Prostate gland (tissue), 2 donors: ENCODE measurements at regions not wholly inside any gene's neighbourhood (a gene's known extent, or its start where the extent isn't known, plus 50 kb on each side); places are given as distances from the start of the nearest gene placed in this dataset.
A peak's percentile ranks its signal among the peaks of the same experiment; 100 is the strongest.

Experiments
- DNase-seq: peaks from one replicate; pipeline ENCODE4 v3.0.0-alpha.2; 2019; ENCODE audit warnings: low spot score
- H3K27ac ChIP-seq, 2 donors: fragments of 200-600 bp; sonication (generic); 2 replicates each; pipeline ENCODE4 v1.5.1; 2017 to 2019
- H3K27me3 ChIP-seq: fragments of 200-600 bp; sonication (generic); replicated peaks from 2 replicates; pipeline ENCODE4 v1.5.1; 2019; ENCODE audit not compliant: insufficient read depth
- H3K36me3 ChIP-seq, 2 donors: fragments of 200-600 bp; sonication (generic); 1 replicate in 1 of 2; 2 replicates in 1 of 2; pipeline versions ENCODE4 v1.5.1 to v1.8.1; 2017 to 2019
- H3K4me1 ChIP-seq: fragments of 200-600 bp; sonication (generic); replicated peaks from 2 replicates; pipeline ENCODE4 v1.5.1; 2019
- H3K4me3 ChIP-seq, 2 donors: fragments of 200-600 bp; sonication (generic); 2 replicates each; pipeline ENCODE4 v1.5.1; 2017 to 2019
- H3K9me3 ChIP-seq: fragments of 200-600 bp; sonication (generic); 2 replicates; pipeline ENCODE4 v1.5.1; 2017
- CTCF ChIP-seq, 4 experiments: fragments of 200-600 bp in 2 of 4; fragments of 450-650 bp in 2 of 4; sonication (generic) in 2 of 4; IDR thresholded peaks; 1 replicate in 3 of 4; 2 replicates in 1 of 4; pipeline ENCODE4 v1.5.1; 2016 to 2019; ENCODE audit warnings: antibody characterized with exemption in 4 of 4, mild to moderate bottlenecking in 2 of 4, moderate library complexity in 2 of 4
- POLR2A ChIP-seq: fragments of 450-650 bp; IDR thresholded peaks from one replicate; pipeline ENCODE4 v1.6.1; 2016; ENCODE audit warnings: antibody characterized with exemption, mild to moderate bottlenecking
- POLR2AphosphoS5 ChIP-seq: sonication (generic); formaldehyde crosslinking; IDR thresholded peaks from one replicate; pipeline ENCODE4 v1.6.1; 2017; ENCODE audit warnings: antibody characterized with exemption
- WGBS: methylation state at CpG from one replicate; pipeline ENCODE4 v1.1.5; 2018; 5-methylcytosine and 5-hydroxymethylcytosine counted together
- intact Hi-C: fragments of 100-400 bp; cut with DNase I; formaldehyde crosslinking; loops from one replicate; pipeline ENCODE4 v1.14.2; 2022

DNA sequence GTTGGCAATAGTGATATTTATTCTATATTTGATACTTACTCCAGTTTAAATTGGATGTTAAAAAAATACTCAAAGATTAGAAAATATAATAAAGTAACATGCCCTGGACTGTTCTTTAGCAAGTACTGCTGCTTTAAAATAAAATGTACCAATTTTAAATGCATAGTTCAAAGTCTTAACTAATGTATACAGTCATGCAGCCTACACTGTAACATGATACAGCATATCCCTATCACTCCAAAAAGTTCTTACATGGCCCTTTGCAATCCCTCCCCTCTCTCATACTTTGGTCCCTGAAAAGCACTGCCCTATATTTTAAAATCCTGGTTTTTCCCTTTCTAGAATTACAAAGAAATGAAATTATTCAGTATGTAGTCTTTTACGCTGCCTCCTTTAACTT is 726.6 kb downstream of the LTN1 start:
- H3K9me3 ChIP-seq, result no peaks in the 10 kb centered on the region
- H3K4me3 ChIP-seq, result no peak overlapping the region
- no peaks in the 10 kb centered on the region for H3K27me3 ChIP-seq
- no peaks in the 10 kb centered on the region for H3K4me1 ChIP-seq
- intact Hi-C loops, result no loop called here
- no peaks in the 10 kb centered on the region for H3K36me3 ChIP-seq
- WGBS, result 98% methylated on average over 1 of the region's 1 CpG
- no peak for DNase-seq
- TF ChIP-seq POLR2A, result no peak
- no peak for TF ChIP-seq POLR2AphosphoS5
- TF ChIP-seq CTCF (IDR thresholded peaks at IDR 0.05), result no peak
- H3K27ac ChIP-seq, result no peak overlapping the region

DNA sequence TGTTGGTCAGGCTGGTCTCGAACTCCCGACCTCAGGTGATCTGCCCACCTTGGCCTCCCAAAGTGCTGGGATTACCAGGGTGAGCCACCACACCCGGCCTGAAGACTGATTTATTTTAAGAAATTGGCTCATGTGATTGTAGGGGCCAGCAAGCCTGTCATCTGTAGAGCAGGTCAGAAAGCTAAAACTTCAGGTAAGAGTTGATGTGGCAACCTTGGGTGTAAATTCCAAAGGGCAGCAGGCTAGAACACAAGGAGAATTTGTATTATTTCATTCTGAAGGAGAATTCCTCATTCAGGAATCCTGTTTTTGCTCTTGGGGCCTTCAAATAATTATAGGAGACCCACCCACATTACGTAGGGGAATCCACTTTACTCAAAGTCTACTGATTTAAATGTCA is 728.7 kb downstream of the LTN1 start:
- TF ChIP-seq POLR2A (no peak), CTCF (IDR thresholded peaks at IDR 0.05) (no peak), POLR2AphosphoS5 (no peak)
- intact Hi-C loops, result no loop called here
- Histone ChIP-seq H3K9me3 (no peaks in the 10 kb centered on the region), H3K27ac (no peak overlapping the region), H3K27me3 (no peaks in the 10 kb centered on the region), H3K36me3 (no peaks in the 10 kb centered on the region), H3K4me1 (no peaks in the 10 kb centered on the region), H3K4me3 (no peak overlapping the region)
- DNase-seq, result no peak
- WGBS, result 98% methylated on average over 4 of the region's 4 CpGs

GRCh38 chr21:28261298-28261697 is 731.4 kb downstream of the LTN1 start:
- H3K27ac ChIP-seq, result no peak overlapping the region
- 37% methylated on average over 1 of the region's 1 CpG for WGBS
- no peak for TF ChIP-seq POLR2AphosphoS5

GRCh38 chr21:28257276-28257675 is 735.4 kb downstream of the LTN1 start:
- no peak for DNase-seq

More at GRCh38 chr21:28261298-28261697, 731.4 kb downstream of the LTN1 start:
- H3K9me3 ChIP-seq, result no peaks in the 10 kb centered on the region
- intact Hi-C loops, result no loop called here
- no peak overlapping the region for H3K4me3 ChIP-seq
- DNase-seq, result no peak
- H3K36me3 ChIP-seq, result no peaks in the 10 kb centered on the region
- H3K27me3 ChIP-seq, result no peaks in the 10 kb centered on the region
- no peaks in the 10 kb centered on the region for H3K4me1 ChIP-seq

GRCh38 chr21:28256837-28257236 is 735.8 kb downstream of the LTN1 start:
- intact Hi-C loops, result no loop called here
- TF ChIP-seq POLR2AphosphoS5 (peak; percentile 29), CTCF (IDR thresholded peaks at IDR 0.05) (no peak)
- 36% methylated on average over 6 of the region's 6 CpGs for WGBS
- H3K9me3 ChIP-seq, result no peaks in the 10 kb centered on the region
- no peak overlapping the region for H3K27ac ChIP-seq
- no peak for DNase-seq
- no peak overlapping the region for H3K4me3 ChIP-seq
- H3K4me1 ChIP-seq, result no peaks in the 10 kb centered on the region
- H3K27me3 ChIP-seq, result no peaks in the 10 kb centered on the region
- no peaks in the 10 kb centered on the region for H3K36me3 ChIP-seq

More at GRCh38 chr21:28257276-28257675, 735.4 kb downstream of the LTN1 start:
- H3K4me3 ChIP-seq, result no peak overlapping the region
- WGBS, result 32% methylated on average over 3 of the region's 3 CpGs
- H3K36me3 ChIP-seq, result no peaks in the 10 kb centered on the region
- H3K9me3 ChIP-seq, result no peaks in the 10 kb centered on the region
- no peak overlapping the region for H3K27ac ChIP-seq
- H3K27me3 ChIP-seq, result no peaks in the 10 kb centered on the region
- TF ChIP-seq CTCF (IDR thresholded peaks at IDR 0.05) (no peak), POLR2A (no peak), POLR2AphosphoS5 (no peak)
- H3K4me1 ChIP-seq, result no peaks in the 10 kb centered on the region
- intact Hi-C loops, result no loop called here
